Effector memory CD8-positive, alpha-beta T cell (primary cell): ENCODE measurements at regions not wholly inside any gene's neighbourhood (a gene's known extent, or its start where the extent isn't known, plus 50 kb on each side); places are given as distances from the start of the nearest gene placed in this dataset.

ENCODE experiments used
- ATAC-seq: fragments of 150-1000 bp; cut with Tn5 transposase; replicated peaks from 2 replicates; pipeline ENCODE4 v1.10.0; 2021; ENCODE audit warnings: mild to moderate bottlenecking, moderate library complexity
- DNase-seq, 3 experiments: peaks; one replicate each; pipeline ENCODE4 v3.0.0; 2021
- H3K27ac Mint-ChIP-seq, 2 donors: one replicate each; pipeline ENCODE4 v1.8.0; 2022; ENCODE audit warnings: mild to moderate bottlenecking in 2 of 2, mixed read lengths in 2 of 2, moderate library complexity in 2 of 2
- H3K27me3 Mint-ChIP-seq, 2 donors: one replicate each; pipeline ENCODE4 v1.8.0; 2022; ENCODE audit warnings: mixed read lengths in 2 of 2
- H3K36me3 Mint-ChIP-seq: one replicate; pipeline ENCODE4 v1.8.0; 2022; ENCODE audit warnings: mild to moderate bottlenecking, moderate library complexity, mixed read lengths; ENCODE audit not compliant: insufficient read depth
- H3K4me1 Mint-ChIP-seq, 2 donors: one replicate each; pipeline ENCODE4 v1.8.0; 2022; ENCODE audit warnings: low read depth in 2 of 2, mixed read lengths in 2 of 2
- H3K4me3 Mint-ChIP-seq, 2 donors: one replicate each; pipeline ENCODE4 v1.8.0; 2022; ENCODE audit warnings: mild to moderate bottlenecking in 2 of 2, mixed read lengths in 2 of 2, moderate library complexity in 2 of 2
- H3K9me3 Mint-ChIP-seq, 2 donors: one replicate each; pipeline ENCODE4 v1.8.0; 2022; ENCODE audit warnings: mixed read lengths in 2 of 2

DNA sequence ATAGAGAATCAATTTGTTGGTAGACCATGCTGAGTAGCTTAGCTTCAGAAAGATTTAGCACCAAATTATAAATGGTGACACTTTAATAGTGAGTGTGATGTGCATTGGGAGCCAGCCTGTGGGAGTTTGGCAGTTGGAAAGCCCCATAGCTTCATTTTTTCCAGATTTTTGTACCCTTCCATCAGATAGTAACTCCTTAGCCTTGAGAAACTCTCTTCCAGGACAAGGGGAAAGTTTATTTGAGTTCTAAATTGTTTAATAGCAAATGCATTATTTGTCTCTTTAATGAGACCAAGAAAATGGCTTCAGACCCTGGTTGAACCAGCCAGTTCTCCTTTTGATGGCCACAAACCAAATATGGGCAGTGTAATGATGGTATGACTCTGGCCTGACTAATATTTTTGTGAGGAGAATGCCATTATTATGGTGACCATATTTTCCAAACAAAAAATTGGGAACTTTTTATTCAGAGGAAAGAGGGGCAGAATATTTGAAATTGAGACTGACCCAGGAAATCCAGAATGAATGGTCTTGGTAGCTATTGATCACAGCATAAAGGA is 49.8 kb downstream of the PLCE1 start:
- Mint-ChIP-seq H3K27ac (no peak overlapping the region), H3K27me3 (peaks cover 0 to 8% of the 10 kb centered on the region in 2 donors), H3K4me3 (no peak overlapping the region), H3K4me1 (no peaks in the 10 kb centered on the region), H3K9me3 (peaks cover 0 to 2% of the 10 kb centered on the region in 2 donors), H3K36me3 (no peaks in the 10 kb centered on the region)
- ATAC-seq: no peak
- no peak for DNase-seq

DNA sequence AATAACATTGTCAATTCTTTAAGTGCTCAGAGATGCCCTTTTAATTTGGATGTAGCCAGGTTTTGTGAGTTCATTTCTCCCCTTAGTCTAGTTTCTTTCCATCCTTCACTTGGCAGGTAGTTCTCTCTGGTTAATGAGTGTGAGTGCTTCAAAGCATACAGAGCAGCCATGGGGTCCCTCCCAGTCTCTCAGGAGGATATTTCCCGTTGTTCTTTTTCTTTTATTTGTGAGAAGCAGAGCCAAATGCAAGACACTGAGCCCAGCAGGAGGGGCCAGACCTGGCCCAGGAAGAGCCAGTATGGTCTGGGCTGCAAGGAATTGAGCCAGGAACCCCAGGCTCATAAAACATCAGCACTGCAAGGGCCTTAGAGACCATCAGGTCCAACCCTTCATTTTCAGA is 52.4 kb downstream of the PLCE1 start:
- no peaks in the 10 kb centered on the region for H3K36me3 Mint-ChIP-seq
- no peak overlapping the region for H3K27ac Mint-ChIP-seq
- H3K27me3 Mint-ChIP-seq: peaks cover 6 to 7% of the 10 kb centered on the region in 2 donors
- peaks cover 0 to 2% of the 10 kb centered on the region in 2 donors for H3K9me3 Mint-ChIP-seq
- H3K4me3 Mint-ChIP-seq: no peak overlapping the region
- no peaks in the 10 kb centered on the region for H3K4me1 Mint-ChIP-seq
- ATAC-seq (no peak), DNase-seq (no peak)

- DNase-seq: no peak
- Mint-ChIP-seq H3K27me3 (peaks cover 0 to 6% of the 10 kb centered on the region in 2 donors), H3K27ac (no peak overlapping the region), H3K36me3 (no peaks in the 10 kb centered on the region), H3K4me1 (no peaks in the 10 kb centered on the region), H3K4me3 (no peak overlapping the region), H3K9me3 (peaks cover 0 to 2% of the 10 kb centered on the region in 2 donors)
- no peak for ATAC-seq
Measured at GRCh38 chr10:94047293-94047692, 53.6 kb downstream of the PLCE1 start.

GRCh38 chr10:94049911-94050310 is 56.2 kb downstream of the PLCE1 start:
- H3K9me3 Mint-ChIP-seq: peaks cover 0 to 2% of the 10 kb centered on the region in 2 donors
- DNase-seq (no peak), ATAC-seq (no peak)
- H3K27me3 Mint-ChIP-seq: peaks cover 0 to 6% of the 10 kb centered on the region in 2 donors
- no peaks in the 10 kb centered on the region for H3K4me1 Mint-ChIP-seq
- H3K36me3 Mint-ChIP-seq: no peaks in the 10 kb centered on the region
- no peak overlapping the region for H3K27ac Mint-ChIP-seq
- H3K4me3 Mint-ChIP-seq: no peak overlapping the region

- peaks cover 0 to 7% of the 10 kb centered on the region in 2 donors for H3K9me3 Mint-ChIP-seq
- no peaks in the 10 kb centered on the region for H3K36me3 Mint-ChIP-seq
- H3K4me1 Mint-ChIP-seq: no peaks in the 10 kb centered on the region
- ATAC-seq: no peak
- no peak overlapping the region for H3K27ac Mint-ChIP-seq
- H3K27me3 Mint-ChIP-seq: peaks cover 0 to 6% of the 10 kb centered on the region in 2 donors
- DNase-seq: no peak
- no peak overlapping the region for H3K4me3 Mint-ChIP-seq
Measured at GRCh38 chr10:94052281-94052680, 58.5 kb downstream of the PLCE1 start.

GRCh38 chr10:94052866-94053791 is 59.4 kb downstream of the PLCE1 start:
- Mint-ChIP-seq H3K4me1 (no peaks in the 10 kb centered on the region), H3K27ac (no peak overlapping the region), H3K27me3 (peaks cover 0 to 6% of the 10 kb centered on the region in 2 donors), H3K4me3 (no peak overlapping the region), H3K36me3 (no peaks in the 10 kb centered on the region), H3K9me3 (peaks cover 0 to 7% of the 10 kb centered on the region in 2 donors)
- ATAC-seq (no peak), DNase-seq (no peak)

DNA sequence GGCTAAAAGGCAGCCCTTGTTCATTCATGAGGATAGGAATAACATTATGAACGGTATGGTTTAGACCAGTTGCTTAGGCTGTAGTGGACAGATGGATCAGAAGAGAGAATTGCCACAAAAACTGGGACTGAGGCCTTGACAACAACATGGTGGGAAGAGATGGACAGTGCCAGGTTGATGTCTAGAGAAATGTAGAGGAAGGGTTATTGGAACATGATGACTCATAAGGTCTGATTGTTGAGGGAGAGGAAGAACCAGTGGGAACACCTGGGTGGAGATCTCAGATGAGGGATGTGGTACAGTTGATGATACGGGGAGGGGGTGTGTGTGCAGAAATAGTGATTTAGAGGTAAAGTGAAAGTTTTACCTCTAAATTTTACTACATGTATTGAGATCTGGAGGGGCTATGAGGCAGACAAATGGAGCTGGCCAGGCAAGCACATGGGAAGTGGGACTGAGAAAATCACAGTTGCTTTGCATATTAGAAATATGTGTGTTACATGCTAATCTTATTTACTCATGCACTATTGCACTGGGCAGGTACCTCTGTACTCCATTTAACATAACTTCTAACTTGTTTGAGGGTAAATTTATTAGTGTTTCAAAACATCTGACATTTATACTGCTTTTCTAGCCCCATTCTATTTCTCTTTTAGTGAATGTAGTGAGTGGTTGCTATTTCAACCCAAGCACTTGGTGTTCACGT is 65.6 kb downstream of the PLCE1 start:
- DNase-seq: no peak
- no peak for ATAC-seq
- H3K36me3 Mint-ChIP-seq: no peaks in the 10 kb centered on the region
- no peak overlapping the region for H3K4me3 Mint-ChIP-seq
- no peaks in the 10 kb centered on the region for H3K27me3 Mint-ChIP-seq
- no peaks in the 10 kb centered on the region for H3K4me1 Mint-ChIP-seq
- peaks cover 8 to 11% of the 10 kb centered on the region in 2 donors for H3K9me3 Mint-ChIP-seq
- H3K27ac Mint-ChIP-seq: no peak overlapping the region

DNA sequence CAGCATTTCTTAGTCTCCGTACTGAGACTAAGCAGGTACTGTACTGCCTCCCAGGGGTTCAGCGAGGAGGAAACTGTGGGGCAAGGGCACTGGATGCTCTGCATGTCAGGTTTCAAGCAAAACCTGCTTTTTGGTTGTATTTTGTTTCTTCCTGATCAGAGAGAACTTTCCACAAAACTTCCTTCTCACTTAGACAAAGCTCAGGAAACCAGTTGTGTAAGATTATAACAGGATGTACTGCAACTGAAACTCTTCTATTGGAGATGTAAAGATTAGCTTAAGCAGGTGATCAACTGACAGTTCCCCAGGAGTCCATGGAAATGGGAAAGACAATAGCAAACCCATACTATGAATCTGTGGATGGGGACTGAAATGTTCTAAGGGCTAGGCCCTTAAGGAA is 67.3 kb downstream of the PLCE1 start:
- no peak for DNase-seq
- H3K4me1 Mint-ChIP-seq: no peaks in the 10 kb centered on the region
- H3K27ac Mint-ChIP-seq: no peak overlapping the region
- no peaks in the 10 kb centered on the region for H3K36me3 Mint-ChIP-seq
- no peaks in the 10 kb centered on the region for H3K27me3 Mint-ChIP-seq
- ATAC-seq: no peak
- H3K9me3 Mint-ChIP-seq: peaks cover 6 to 8% of the 10 kb centered on the region in 2 donors
- H3K4me3 Mint-ChIP-seq: no peak overlapping the region

DNA sequence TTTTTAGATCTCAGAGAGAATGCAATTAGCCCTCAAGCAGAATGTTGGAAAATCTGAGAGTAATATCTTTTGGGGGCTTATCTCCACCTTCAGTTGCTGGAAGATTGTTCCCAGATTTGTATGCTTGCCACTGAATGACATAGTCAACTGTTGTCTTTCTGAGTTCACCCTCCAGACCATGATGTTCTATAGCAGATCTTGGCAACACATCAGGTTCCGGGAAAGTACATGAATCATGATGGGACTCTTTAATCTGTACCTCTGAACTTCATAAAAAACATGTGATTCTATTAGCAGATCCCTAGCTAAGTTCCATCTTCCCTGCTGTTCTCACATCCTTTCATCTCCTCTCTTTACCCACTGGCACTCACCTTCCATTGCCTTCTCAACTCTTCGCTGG is 68.9 kb downstream of the PLCE1 start:
- Mint-ChIP-seq H3K9me3 (peaks cover 8% of the 10 kb centered on the region in 2 donors), H3K4me3 (no peak overlapping the region), H3K4me1 (no peaks in the 10 kb centered on the region), H3K27ac (no peak overlapping the region), H3K27me3 (no peaks in the 10 kb centered on the region), H3K36me3 (no peaks in the 10 kb centered on the region)
- DNase-seq (no peak), ATAC-seq (no peak)

DNA sequence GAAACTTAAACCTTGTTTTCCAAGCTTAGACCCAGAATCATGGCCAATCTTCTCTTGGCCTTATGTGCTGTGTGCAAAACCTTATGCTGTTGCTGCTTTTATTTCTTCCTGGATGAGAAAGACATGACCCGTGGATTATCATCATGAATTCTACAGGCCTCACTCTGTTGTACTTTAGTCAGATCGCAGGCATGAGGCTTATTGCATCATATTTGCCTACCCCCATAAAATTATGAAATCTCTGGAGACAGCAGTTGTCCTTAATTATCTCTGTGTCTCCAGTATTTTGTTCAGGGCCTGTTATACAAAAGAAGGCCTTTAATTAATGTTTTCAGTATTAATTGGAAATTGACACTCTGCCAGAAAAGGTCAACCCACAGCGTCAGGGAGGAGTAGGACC is 71.6 kb downstream of the PLCE1 start:
- Mint-ChIP-seq H3K4me1 (no peaks in the 10 kb centered on the region), H3K27ac (no peak overlapping the region), H3K36me3 (no peaks in the 10 kb centered on the region), H3K27me3 (no peaks in the 10 kb centered on the region), H3K9me3 (peaks cover 4 to 8% of the 10 kb centered on the region in 2 donors), H3K4me3 (no peak overlapping the region)
- DNase-seq (no peak), ATAC-seq (no peak)

- Mint-ChIP-seq H3K27me3 (no peaks in the 10 kb centered on the region), H3K27ac (no peak overlapping the region), H3K4me3 (no peak overlapping the region), H3K9me3 (peaks cover 4 to 8% of the 10 kb centered on the region in 2 donors), H3K36me3 (no peaks in the 10 kb centered on the region), H3K4me1 (no peaks in the 10 kb centered on the region)
- DNase-seq (no peak), ATAC-seq (no peak)
Measured at GRCh38 chr10:94065787-94066186, 72.1 kb downstream of the PLCE1 start.

DNA sequence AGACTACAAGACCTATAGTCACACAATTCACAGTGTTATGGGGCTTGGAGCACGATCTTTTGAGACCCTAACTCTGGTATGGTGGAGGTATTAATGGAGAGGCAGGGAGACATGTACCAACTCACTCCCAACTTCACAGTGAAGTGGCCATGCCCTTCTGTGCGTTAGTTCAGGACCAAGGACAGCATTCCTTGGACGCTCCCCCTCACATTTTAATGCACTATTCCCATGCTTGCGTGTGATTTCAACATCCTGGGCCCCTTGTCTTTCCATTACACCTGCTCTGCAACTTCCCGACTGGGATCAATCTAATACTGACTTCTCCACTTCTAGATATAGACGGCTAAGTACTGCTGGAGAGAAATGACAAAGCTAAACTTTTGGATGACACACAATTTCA is 72.7 kb downstream of the PLCE1 start:
- Mint-ChIP-seq H3K9me3 (peaks cover 4 to 8% of the 10 kb centered on the region in 2 donors), H3K4me3 (no peak overlapping the region), H3K36me3 (no peaks in the 10 kb centered on the region), H3K27me3 (no peaks in the 10 kb centered on the region), H3K4me1 (no peaks in the 10 kb centered on the region), H3K27ac (no peak overlapping the region)
- ATAC-seq: no peak
- DNase-seq: no peak

GRCh38 chr10:94069884-94070283 is 76.2 kb downstream of the PLCE1 start:
- H3K4me1 Mint-ChIP-seq: no peaks in the 10 kb centered on the region
- no peak for ATAC-seq

More at GRCh38 chr10:94069884-94070283, 76.2 kb downstream of the PLCE1 start:
- H3K4me3 Mint-ChIP-seq: no peak overlapping the region
- H3K9me3 Mint-ChIP-seq: peaks cover 2 to 3% of the 10 kb centered on the region in 2 donors
- no peaks in the 10 kb centered on the region for H3K36me3 Mint-ChIP-seq
- H3K27me3 Mint-ChIP-seq: peaks cover 0 to under 1% of the 10 kb centered on the region in 2 donors
- H3K27ac Mint-ChIP-seq: no peak overlapping the region
- no peak for DNase-seq
